HG03039 (cell line): ENCODE measurements at regions not wholly inside any gene's neighbourhood (a gene's known extent, or its start where the extent isn't known, plus 50 kb on each side); places are given as distances from the start of the nearest gene placed in this dataset.
"Not testable (repeated sequence)": the region's sequence is repeated elsewhere in the genome, so short reads cannot be mapped to it uniquely, and the experiment has no call there.

ENCODE experiments used
- ATAC-seq: cut with Tn5 transposase; IDR thresholded peaks from one replicate; pipeline ENCODE4 v1.9.1; 2021; ENCODE audit warnings: mild to moderate bottlenecking, moderate library complexity; ENCODE audit not compliant: unreplicated experiment

GRCh38 chrX:94576367-94577004 is 902.5 kb downstream of the FAM133A start:
- ATAC-seq: no peak

GRCh38 chrX:94600077-94600476 is 926.1 kb downstream of the FAM133A start:
- ATAC-seq: no peak

DNA sequence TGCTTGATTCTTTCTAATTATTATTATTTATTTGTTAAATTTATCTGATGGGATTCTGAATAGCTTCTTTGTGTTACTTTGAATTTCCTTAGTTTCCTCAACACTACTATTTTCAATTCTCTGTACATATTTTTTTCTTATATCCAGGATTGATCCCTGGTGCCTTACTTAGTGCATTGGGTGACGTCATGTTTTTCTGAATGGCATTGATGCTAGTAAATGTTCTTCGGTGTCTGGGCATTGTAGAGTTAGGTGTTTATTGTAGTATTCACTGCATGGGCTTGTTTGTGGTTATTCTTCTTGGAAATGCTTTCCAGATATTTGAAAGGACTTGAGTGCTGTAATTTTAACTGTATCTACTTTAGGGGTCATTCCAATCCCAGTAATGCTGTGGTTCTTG is 938.1 kb downstream of the FAM133A start:
- ATAC-seq: no peak

DNA sequence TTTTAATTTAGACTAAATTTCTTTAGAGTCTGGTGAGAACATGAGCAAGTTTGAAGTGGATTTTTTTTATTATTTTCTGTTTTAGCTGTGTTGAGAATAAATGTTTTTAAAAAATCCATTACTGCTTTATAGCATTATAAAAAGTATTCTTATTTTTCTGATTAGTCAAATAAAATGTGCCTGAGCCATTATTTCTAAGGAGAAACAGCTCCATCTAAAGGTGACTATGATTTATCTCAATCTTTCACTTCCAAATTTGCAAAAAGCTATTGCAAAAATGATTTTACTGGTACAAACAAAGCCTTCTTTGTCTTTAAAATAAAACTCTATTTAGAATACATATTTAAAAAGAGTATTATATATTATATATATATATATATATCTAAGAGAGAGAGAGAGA is 959.2 kb downstream of the FAM133A start:
- no peak for ATAC-seq

GRCh38 chrX:94635003-94635402 is 961.0 kb downstream of the FAM133A start:
- no peak for ATAC-seq

- no peak for ATAC-seq
Measured at GRCh38 chrX:94645726-94646125, 971.7 kb downstream of the FAM133A start.

- ATAC-seq: no peak
Measured at GRCh38 chrX:94655180-94655579, 981.2 kb downstream of the FAM133A start.

DNA sequence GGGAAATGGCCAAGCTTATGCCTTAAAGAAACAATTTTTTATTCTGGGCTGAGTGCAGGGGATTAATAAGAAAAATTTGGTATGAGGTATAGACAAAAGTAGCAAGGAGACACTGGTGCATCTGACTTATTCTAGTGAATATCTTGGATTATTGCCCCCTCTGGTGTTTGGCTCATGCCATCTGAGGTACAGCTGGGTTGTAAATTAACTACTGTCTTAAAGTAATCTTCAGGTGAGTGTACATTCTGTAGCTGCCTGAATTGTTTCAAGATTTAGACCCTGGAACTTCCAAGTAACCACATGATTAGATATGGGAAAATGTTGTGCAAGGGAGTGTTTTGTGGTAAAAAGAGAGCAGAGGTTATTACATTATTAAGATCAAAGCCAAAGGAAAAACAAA is 988.7 kb downstream of the FAM133A start:
- no peak for ATAC-seq

- ATAC-seq: no peak
Measured at GRCh38 chrX:94676285-94676684, 1002.3 kb downstream of the FAM133A start.

GRCh38 chrX:94686071-94686470 is 1012.1 kb downstream of the FAM133A start:
- ATAC-seq: no peak

GRCh38 chrX:94695910-94696309 is 1021.9 kb downstream of the FAM133A start:
- ATAC-seq: no peak

DNA sequence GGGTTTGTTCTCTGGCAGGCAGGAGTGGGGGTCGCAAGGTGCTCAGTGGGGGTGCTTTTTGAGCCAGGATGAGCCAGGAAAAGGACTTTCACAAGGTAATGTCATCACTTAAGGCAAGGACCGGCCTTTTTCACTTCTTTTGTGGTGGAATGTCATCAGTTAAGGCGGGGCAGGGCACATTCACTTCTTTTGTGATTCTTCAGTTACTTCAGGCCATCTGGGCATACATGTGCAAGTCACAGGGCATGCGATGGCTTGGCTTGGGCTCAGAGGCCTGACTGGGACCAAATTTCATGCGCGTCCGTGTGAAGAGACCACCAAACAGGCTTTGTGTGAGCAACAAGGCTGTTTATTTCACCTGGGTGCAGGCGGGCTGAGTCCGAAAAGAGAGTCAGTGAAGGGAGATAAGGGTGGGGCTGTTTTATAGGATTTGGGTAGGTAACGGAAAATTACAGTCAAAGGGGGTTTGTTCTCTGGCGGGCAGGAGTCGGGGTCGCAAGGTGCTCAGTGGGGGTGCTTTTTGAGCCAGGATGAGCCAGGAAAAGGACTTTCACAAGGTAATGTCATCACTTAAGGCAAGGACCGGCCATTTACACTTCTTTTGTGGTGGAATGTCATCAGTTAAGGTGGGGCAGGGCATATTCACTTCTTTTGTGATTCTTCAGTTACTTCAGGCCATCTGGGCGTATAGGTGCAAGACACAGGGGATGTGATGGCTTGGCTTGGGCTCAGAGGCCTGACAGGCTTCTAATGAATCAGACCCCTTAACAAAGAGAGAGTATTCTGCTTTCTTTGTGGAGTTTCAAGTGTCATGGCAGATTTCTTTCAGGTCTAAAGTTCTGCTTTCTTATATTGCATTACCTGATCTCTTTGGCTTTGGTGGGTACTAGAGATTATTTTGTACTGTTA is 1030.6 kb downstream of the FAM133A start:
- not testable (repeated sequence) for ATAC-seq

DNA sequence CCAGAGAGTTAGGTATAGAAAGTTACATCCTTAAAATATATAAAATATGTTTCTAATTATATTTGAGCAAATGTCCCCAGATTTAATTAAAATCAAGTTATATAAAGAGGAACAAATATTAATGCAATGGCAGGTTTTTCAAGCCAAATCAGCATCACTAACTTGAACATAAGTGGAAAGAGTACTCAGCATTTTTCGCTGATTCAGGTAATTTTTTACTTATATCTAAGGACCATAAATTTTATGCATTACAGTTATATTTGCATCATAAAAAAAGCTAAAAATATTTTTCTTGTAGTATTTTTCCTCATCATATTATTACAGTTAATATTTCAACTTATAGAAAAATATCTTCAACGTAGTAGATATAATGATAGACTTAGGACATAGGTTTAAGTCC is 1047.4 kb downstream of the FAM133A start:
- ATAC-seq: no peak

DNA sequence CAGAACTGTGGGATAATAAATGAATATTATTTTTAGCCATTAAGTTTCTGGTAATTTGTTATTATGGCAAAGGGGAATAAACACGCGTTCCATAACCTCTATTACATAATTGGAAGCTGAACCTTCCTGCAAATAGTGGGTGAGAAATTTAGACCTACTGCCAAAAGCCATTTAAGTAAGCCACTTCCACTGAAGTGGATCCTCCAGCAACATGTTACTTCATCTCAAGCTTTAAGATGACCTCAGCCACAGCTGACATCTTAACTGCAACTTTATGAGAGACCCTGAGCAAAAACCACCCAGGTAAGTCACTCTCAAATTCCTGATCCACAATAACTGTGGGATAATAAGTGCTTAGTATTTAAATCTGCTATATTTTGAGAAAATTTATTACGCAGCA is 1048.6 kb downstream of the FAM133A start:
- ATAC-seq: no peak

GRCh38 chrX:94742772-94743171 is 1068.8 kb downstream of the FAM133A start:
- no peak for ATAC-seq

- no peak for ATAC-seq
Measured at GRCh38 chrX:94743478-94743877, 1069.5 kb downstream of the FAM133A start.

DNA sequence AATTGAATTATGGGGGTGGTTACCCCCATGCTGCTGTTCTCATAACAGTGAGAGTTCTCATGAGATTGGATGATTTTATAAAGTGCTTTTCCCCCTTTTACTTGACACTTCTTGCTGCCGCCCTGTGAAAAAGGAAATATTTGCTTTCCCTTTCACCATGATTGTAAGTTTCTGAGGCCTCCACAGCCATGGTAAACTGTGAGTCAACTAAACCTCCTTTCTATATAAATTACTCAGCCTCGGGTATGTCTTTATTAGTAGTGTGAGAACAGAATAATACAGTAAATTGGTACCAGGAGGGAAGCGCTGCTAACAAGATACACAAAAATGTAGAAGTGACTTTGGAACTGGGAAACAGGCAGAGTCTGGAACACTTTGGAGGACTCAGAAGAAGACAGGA is 1070.8 kb downstream of the FAM133A start:
- no peak for ATAC-seq

DNA sequence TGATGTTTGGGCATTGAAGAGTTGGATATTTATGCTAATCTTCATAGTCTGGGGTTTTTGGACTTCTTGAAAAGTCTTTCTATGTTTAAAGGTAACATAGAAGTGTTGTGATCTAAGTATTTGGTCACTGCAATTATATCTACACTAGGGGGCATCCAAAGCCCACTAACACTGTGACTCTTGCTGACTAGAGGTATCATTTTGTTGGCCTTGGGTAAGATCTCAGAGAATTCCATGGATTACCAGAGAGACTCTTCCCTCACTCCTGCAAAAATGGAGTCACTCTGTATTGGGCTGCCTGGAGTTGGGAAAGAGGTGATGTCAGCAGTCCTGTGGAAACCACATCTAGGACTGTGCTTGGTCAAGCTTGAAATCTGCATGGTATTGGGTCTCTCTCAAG is 1077.6 kb downstream of the FAM133A start:
- no peak for ATAC-seq

- no peak for ATAC-seq
Measured at GRCh38 chrX:94752434-94753169, 1078.6 kb downstream of the FAM133A start.

DNA sequence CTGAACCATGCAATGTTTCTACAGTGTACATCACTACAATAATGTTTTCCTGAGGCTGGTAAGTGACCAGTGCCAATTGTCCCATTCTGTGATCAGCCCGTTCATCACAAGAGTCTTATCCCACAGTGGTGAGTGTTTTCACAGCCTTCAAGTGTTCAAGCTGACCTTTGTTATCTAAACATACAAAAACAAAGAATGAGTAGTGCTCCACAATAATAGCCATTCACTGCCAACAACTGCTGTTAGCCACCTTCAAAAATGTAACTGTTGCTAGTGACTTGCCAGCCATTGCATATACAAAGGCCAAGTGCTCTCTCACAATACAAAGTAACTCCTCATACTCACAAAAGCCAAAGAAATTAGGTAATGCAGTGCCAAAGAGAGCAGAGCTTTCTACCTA is 1084.1 kb downstream of the FAM133A start:
- ATAC-seq: no peak

DNA sequence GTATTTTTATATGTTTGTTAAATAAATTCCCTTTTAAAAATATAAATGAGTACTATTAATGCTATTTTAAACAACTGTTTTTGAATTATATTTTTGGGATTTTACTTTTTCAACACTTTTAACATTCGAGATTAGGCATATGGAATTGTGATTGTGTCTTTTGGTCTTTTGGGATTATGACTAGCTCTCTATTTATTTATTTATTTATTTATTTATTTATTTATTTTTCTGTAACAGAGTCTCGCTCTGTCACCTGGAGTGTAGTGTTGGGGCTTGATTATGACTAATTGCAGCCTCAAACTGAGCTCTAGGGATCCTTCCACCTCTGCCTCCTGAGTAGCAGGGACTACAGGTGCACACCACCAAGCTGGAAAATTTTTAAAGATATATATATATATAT is 1101.6 kb downstream of the FAM133A start:
- ATAC-seq: no peak

- no peak for ATAC-seq
Measured at GRCh38 chrX:94813541-94813940, 1139.5 kb downstream of the FAM133A start.
